Testis (tissue), 2 donors: ENCODE measurements at regions not wholly inside any gene's neighbourhood (a gene's known extent, or its start where the extent isn't known, plus 50 kb on each side); places are given as distances from the start of the nearest gene placed in this dataset.

ENCODE experiments used
- POLR2A ChIP-seq: fragments of 450-650 bp; IDR thresholded peaks from one replicate; pipeline ENCODE4 v1.6.1; 2017; ENCODE audit warnings: antibody characterized with exemption, mild to moderate bottlenecking, moderate library complexity
- TF ChIP-seq, protein P1 (sequence below), 3 experiments: fragments of 450-650 bp in 2 of 3; fragments of 200-600 bp in 1 of 3; sonication (generic) in 1 of 3; IDR thresholded peaks; one replicate each; pipeline ENCODE4 v1.5.1; 2016 to 2019; ENCODE audit warnings: antibody characterized with exemption in 3 of 3, mild to moderate bottlenecking in 2 of 3, moderate library complexity in 1 of 3

DNA sequence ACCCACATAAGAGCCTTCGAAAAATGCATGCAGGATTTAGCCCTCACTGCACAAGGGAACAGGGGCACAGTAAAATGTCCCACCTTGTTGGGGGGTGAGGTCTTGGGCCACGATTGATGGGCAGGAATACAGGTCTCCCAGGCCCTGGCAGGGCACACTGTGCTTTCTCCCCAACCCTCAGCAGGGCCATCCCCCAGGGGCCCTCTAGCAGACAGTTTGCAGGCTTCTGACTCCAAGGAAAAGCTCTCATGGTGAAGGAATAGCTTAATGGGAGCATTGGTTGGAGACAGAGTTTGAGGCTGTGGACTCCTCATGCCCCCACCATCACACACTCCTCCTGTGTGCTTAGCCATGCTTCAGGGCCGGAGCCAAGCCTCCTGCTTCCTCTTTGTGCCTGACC is 484.6 kb downstream of the ZNF536 start:
- TF ChIP-seq, protein P1, sequence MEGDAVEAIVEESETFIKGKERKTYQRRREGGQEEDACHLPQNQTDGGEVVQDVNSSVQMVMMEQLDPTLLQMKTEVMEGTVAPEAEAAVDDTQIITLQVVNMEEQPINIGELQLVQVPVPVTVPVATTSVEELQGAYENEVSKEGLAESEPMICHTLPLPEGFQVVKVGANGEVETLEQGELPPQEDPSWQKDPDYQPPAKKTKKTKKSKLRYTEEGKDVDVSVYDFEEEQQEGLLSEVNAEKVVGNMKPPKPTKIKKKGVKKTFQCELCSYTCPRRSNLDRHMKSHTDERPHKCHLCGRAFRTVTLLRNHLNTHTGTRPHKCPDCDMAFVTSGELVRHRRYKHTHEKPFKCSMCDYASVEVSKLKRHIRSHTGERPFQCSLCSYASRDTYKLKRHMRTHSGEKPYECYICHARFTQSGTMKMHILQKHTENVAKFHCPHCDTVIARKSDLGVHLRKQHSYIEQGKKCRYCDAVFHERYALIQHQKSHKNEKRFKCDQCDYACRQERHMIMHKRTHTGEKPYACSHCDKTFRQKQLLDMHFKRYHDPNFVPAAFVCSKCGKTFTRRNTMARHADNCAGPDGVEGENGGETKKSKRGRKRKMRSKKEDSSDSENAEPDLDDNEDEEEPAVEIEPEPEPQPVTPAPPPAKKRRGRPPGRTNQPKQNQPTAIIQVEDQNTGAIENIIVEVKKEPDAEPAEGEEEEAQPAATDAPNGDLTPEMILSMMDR (IDR thresholded peaks at IDR 0.05) = no peak
- TF ChIP-seq POLR2A = no peak
